Astrocyte of the spinal cord (primary cell): ENCODE measurements at regions not wholly inside any gene's neighbourhood (a gene's known extent, or its start where the extent isn't known, plus 50 kb on each side); places are given as distances from the start of the nearest gene placed in this dataset.
"Not testable (repeated sequence)": the region's sequence is repeated elsewhere in the genome, so short reads cannot be mapped to it uniquely, and the experiment has no call there.

Source experiments
- DNase-seq: peaks from one replicate; pipeline ENCODE4 v3.0.0; 2011; ENCODE audit warnings: low read depth, low spot score
- H3K4me3 ChIP-seq: 2 replicates; pipeline ENCODE4 v1.5.1; 2011; ENCODE audit warnings: low read depth, mild to moderate bottlenecking, low read length, moderate library complexity
- CTCF ChIP-seq: IDR thresholded peaks from 2 replicates; pipeline ENCODE4 v1.5.1; 2012; ENCODE audit warnings: low read depth, mild to moderate bottlenecking, low read length, inconsistent platforms
- in situ Hi-C: cut with HindIII; loops from 2 replicates; pipeline ENCODE4 v1.10.0; 2017; ENCODE audit warnings: low sequenced_read_pairs

GRCh38 chr1:61556631-61557030 is 168.3 kb downstream of the TM2D1 start:
- DNase-seq = no peak
- in situ Hi-C loops = no loop called here
- no peak overlapping the region for H3K4me3 ChIP-seq
- TF ChIP-seq CTCF = no peak

GRCh38 chr1:61552630-61553305 is 172.2 kb downstream of the TM2D1 start:
- in situ Hi-C loops = no loop called here
- no peak overlapping the region for H3K4me3 ChIP-seq
- no peak for TF ChIP-seq CTCF
- DNase-seq = no peak

- in situ Hi-C loops, DNase-seq, H3K4me3 ChIP-seq: not testable (repeated sequence)
Measured at GRCh38 chr1:61547302-61547701, 177.6 kb downstream of the TM2D1 start.

- H3K4me3 ChIP-seq, in situ Hi-C loops, DNase-seq: not testable (repeated sequence)
Measured at GRCh38 chr1:61544870-61545269, 180.1 kb downstream of the TM2D1 start.

- in situ Hi-C loops, DNase-seq, H3K4me3 ChIP-seq: not testable (repeated sequence)
Measured at GRCh38 chr1:61543498-61543897, 181.4 kb downstream of the TM2D1 start.

- in situ Hi-C loops = no loop called here
- no peak for DNase-seq
- H3K4me3 ChIP-seq = no peak overlapping the region
- TF ChIP-seq CTCF = no peak
Measured at GRCh38 chr1:61539720-61540462, 185.1 kb downstream of the TM2D1 start.

- no peak for TF ChIP-seq CTCF
- in situ Hi-C loops = no loop called here
- no peak for DNase-seq
- no peak overlapping the region for H3K4me3 ChIP-seq
Measured at GRCh38 chr1:61538228-61538627, 186.7 kb downstream of the TM2D1 start.
